SK-N-MC (cell line): ENCODE measurements at regions not wholly inside any gene's neighbourhood (a gene's known extent, or its start where the extent isn't known, plus 50 kb on each side); places are given as distances from the start of the nearest gene placed in this dataset.

ENCODE experiments used
- DNase-seq: peaks from one replicate; pipeline ENCODE4 v3.0.0-alpha.2; 2011; ENCODE audit warnings: low read depth, low spot score
- H3K27ac ChIP-seq: fragments of 200-600 bp; sonication (generic); 2 replicates; pipeline ENCODE4 v1.5.1; 2016; ENCODE audit warnings: mixed run types
- H3K36me3 ChIP-seq: fragments of 200-600 bp; sonication (generic); 2 replicates; pipeline ENCODE4 v1.6.1; 2017; ENCODE audit warnings: antibody characterized with exemption, low read length, mixed read lengths; ENCODE audit not compliant: insufficient read depth
- H3K4me3 ChIP-seq: fragments of 200-600 bp; sonication (generic); 2 replicates; pipeline ENCODE4 v1.5.1; 2016
- H3K9ac ChIP-seq: fragments of 200-600 bp; sonication (generic); 2 replicates; pipeline ENCODE4 v1.8.0; 2017; ENCODE audit warnings: mixed run types, mixed read lengths; ENCODE audit not compliant: insufficient read length
- H3K9me3 ChIP-seq: fragments of 200-600 bp; sonication (generic); 2 replicates; pipeline ENCODE4 v1.6.1; 2017; ENCODE audit warnings: low read depth, mild to moderate bottlenecking, antibody characterized with exemption, low read length, moderate library complexity, mixed read lengths
- EZH2 ChIP-seq: fragments of 200-600 bp; sonication (generic); IDR thresholded peaks from one replicate; pipeline ENCODE4 v1.6.1; 2017; ENCODE audit warnings: antibody characterized with exemption
- FOXP2 ChIP-seq: optimal IDR thresholded peaks from 2 replicates; pipeline ENCODE3; 2011; ENCODE audit warnings: mild to moderate bottlenecking, moderate library complexity; ENCODE audit not compliant: insufficient read depth; ENCODE audit errors: extremely low read length, control extremely low read depth
- POLR2AphosphoS5 ChIP-seq: IDR thresholded peaks from 2 replicates; pipeline ENCODE4 v1.6.1; 2012; ENCODE audit warnings: mild to moderate bottlenecking, low read depth, low read length, borderline replicate concordance

DNA sequence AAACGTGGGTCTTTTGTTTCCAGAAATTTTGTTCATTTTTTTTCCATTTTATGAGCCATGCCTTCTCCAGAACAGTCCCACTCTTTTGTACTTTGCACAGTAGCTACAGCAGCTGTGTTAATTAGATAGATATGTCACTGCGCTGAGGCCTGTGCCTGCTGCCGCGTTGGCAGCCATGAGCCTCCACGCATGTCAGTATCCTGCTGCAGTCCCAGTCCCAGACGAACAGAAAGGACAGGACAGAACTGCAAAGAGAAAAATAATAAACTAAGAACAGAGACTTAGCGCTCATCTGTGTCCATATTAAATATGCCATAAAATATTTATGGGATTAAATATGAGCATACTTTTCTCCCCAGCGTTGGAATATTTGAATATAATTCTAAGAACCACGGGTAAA is 442.4 kb upstream of the RARB start:
- Histone ChIP-seq H3K27ac (no peak overlapping the region), H3K9ac (no peak overlapping the region), H3K36me3 (no peaks in the 10 kb centered on the region), H3K9me3 (no peaks in the 10 kb centered on the region), H3K4me3 (no peak overlapping the region)
- no peak for DNase-seq
- no peak for TF ChIP-seq FOXP2
- no peak for TF ChIP-seq EZH2
- no peak for TF ChIP-seq POLR2AphosphoS5

DNA sequence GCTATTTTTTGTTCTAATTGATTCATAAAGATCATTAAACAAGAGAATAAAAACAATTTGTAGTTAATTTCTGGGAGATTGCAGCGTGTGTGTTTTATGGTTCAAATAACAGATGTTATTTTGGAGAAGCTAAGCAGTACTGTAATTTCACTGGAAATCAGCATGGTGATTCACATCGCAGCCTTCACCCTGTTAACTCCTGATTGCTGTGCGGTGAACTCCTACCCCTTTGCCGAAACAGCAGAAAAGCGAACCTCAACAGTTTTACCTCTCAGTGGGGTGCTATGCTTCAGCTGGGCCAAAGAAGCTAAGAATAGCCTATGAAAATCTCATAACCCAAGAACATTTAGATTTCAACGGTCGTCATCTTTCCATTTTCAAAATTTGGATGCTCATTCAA is 441.5 kb upstream of the RARB start:
- Histone ChIP-seq H3K36me3 (no peaks in the 10 kb centered on the region), H3K9ac (no peak overlapping the region), H3K9me3 (no peaks in the 10 kb centered on the region), H3K27ac (no peak overlapping the region), H3K4me3 (no peak overlapping the region)
- no peak for DNase-seq
- TF ChIP-seq POLR2AphosphoS5 (no peak), EZH2 (no peak), FOXP2 (no peak)

DNA sequence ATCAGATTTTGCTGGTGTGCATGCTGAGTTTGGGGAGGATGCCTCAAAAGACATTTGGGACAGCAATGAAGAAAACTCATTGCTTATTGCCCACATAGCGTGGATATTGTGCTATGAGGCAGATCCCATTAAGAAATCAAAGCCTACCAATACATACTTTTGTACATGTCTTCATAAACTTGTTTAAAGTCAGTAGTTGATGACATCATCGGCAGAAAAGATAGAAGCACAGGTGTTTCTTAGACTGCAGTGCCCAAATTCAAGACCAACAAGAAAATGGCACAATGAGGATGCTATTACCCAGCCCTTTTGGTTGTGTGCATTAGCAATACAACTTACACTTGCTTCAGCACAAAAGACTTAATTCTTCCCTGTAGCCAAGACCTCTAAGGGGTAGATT is 428.7 kb upstream of the RARB start:
- H3K4me3 ChIP-seq = no peak overlapping the region
- no peak for DNase-seq
- no peaks in the 10 kb centered on the region for H3K36me3 ChIP-seq
- no peaks in the 10 kb centered on the region for H3K9me3 ChIP-seq
- no peak overlapping the region for H3K27ac ChIP-seq
- no peak overlapping the region for H3K9ac ChIP-seq
- TF ChIP-seq POLR2AphosphoS5 (no peak), EZH2 (no peak), FOXP2 (no peak)

DNA sequence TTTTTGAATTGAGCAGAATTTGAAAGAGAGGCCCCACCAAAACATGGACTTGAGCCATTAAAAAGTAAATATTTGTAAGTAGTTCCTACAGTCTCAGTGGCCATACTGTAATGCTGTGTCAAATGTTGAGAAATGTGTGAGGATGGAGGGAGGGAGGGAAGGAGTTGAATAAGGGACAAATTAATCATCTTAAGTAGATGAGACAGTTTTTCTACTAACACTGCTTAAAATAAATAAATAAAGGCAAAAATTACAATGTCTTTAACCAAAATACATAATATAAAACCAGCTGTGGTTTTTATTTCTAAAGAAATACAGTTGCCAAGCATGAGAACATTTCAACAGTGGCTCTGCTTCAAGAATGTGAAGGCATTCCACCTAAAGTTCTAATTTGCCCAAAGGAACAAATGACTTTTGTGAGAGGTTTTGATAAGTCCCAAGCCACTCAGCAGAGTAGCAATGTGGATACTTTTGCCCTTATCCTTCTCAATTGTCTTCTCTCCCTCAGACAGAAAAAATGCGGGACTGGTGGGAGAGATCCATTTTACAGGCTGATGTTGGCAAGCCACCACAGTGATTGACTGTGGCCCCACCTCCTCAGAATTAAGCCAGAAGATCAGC is 427.0 kb upstream of the RARB start:
- no peak for TF ChIP-seq EZH2
- no peak for TF ChIP-seq FOXP2
- TF ChIP-seq POLR2AphosphoS5 = no peak
- Histone ChIP-seq H3K36me3 (no peaks in the 10 kb centered on the region), H3K9ac (no peak overlapping the region), H3K27ac (no peak overlapping the region), H3K9me3 (no peaks in the 10 kb centered on the region), H3K4me3 (no peak overlapping the region)
- no peak for DNase-seq

DNA sequence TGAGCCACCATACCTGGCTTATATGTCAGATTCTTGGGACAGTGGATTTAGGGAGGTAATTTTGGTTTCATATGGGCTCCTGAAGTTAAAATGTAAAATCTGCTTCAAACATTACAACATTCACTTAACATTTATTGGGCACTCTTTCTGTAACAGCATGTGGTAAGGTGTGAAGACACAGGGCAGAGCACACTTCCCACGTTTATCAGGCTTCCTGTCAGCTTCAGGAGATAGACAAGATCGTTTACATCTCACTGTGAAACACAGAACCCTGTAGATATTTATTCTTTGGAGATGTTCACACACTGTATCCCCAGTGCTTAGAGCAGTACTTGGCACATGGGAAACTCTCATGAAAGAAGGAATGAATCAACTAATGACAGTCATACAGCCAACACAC is 426.0 kb upstream of the RARB start:
- no peaks in the 10 kb centered on the region for H3K9me3 ChIP-seq
- TF ChIP-seq EZH2 (no peak), FOXP2 (no peak), POLR2AphosphoS5 (no peak)
- H3K4me3 ChIP-seq = no peak overlapping the region
- DNase-seq = no peak
- no peaks in the 10 kb centered on the region for H3K36me3 ChIP-seq
- no peak overlapping the region for H3K27ac ChIP-seq
- H3K9ac ChIP-seq = no peak overlapping the region

DNA sequence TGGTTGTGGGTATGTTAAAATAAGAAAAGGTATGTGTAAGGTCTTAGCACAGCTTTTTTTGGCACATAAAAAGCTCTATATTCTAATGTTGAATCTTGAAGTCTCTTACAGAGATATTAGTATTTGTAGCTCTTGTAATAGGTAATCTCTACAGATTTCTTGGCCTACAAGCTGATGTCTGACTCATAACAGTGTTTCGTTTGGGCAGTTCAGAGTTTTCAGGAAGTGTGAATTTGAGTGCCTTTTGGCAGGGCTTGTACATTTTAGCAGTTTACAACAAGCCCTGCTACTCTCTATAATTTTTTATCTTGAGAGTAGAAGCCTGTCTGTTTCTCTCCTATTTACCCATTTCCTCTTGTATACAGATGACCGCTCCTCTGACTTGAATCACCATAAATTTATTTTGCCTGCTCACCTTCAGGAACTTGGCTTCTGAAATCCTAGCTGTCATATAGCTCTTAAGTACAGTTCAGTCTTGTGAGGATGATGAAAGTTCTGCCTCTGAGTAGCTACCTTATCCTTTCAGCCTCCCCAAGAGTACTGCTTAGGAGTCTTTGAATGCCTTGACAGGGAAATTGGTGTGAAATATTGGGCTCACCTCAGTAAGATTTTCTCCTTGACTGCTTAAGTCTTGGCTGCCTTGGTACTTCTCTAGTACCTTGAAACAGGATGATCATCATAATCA is 419.9 kb upstream of the RARB start:
- no peak for DNase-seq
- no peak overlapping the region for H3K4me3 ChIP-seq
- TF ChIP-seq FOXP2 (no peak), POLR2AphosphoS5 (no peak), EZH2 (no peak)
- no peaks in the 10 kb centered on the region for H3K9me3 ChIP-seq
- H3K9ac ChIP-seq = no peak overlapping the region
- no peak overlapping the region for H3K27ac ChIP-seq
- H3K36me3 ChIP-seq = no peaks in the 10 kb centered on the region

DNA sequence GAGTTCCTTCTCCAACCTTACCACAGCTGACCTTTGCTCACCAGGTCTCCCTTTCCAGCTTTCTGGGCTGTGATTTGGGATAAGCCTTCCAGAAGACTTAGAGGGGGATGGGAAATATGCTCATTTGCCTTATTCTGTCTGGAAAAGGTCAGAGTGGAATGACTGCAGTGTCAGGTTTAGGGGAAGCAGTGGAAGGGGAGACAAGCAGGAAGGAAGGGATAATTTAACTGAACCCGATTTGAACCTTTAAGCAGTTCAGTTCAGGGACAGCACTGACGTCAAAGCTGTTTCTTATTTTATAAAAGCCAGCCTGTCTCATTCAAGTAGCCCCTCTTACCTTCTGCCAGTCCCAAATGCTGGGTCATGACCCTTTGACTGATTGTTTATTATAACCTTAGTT is 418.4 kb upstream of the RARB start:
- Histone ChIP-seq H3K36me3 (no peaks in the 10 kb centered on the region), H3K9me3 (no peaks in the 10 kb centered on the region), H3K27ac (no peak overlapping the region), H3K4me3 (no peak overlapping the region), H3K9ac (no peak overlapping the region)
- no peak for TF ChIP-seq POLR2AphosphoS5
- TF ChIP-seq FOXP2 = no peak
- TF ChIP-seq EZH2 = no peak
- no peak for DNase-seq

DNA sequence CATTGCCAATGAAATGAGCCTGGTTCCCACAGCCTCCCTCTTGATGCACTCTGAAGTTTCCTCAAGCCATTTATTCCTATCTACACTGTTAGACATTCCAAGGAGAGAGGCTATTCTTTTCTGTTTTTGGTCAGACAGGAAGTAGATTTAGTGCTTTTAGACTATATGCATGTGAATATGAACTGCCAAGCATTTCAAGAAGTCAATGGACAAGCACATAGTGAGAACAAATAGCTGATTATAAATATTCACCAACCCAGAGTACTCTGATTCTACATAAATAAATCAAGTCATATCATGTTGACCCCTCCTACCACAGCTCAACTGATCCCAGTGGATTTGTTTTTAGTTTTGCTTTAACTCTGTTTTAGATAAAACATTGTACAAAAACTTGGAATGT is 412.5 kb upstream of the RARB start:
- DNase-seq = no peak

More for the DNA sequence above, 412.5 kb upstream of the RARB start:
- Histone ChIP-seq H3K36me3 (no peaks in the 10 kb centered on the region), H3K9ac (no peak overlapping the region), H3K9me3 (no peaks in the 10 kb centered on the region), H3K4me3 (no peak overlapping the region), H3K27ac (no peak overlapping the region)
- TF ChIP-seq FOXP2 (no peak), POLR2AphosphoS5 (no peak), EZH2 (no peak)
